ENCODE measurements at regions not wholly inside any gene's neighbourhood (a gene's known extent, or its start where the extent isn't known, plus 50 kb on each side); places are given as distances from the start of the nearest gene placed in this dataset.

DNA sequence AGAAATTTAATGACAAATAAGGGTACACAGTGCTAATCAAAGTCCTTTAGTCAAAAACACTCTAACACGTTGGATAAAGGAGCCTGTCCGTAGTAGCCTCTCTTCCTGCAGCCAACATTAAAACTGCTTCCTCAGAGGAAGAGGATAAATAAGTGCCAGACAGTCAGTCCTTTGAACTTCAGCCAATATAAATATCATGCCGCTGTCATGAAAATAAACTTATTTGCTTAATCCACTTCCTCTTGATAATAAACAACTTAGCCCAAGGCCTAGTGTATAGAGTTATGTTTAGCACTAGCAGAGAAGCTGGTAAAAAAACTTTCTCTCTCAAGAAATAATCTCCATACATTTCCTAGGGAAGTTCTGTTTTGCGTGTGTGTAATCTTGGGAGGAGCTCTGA is 196.7 kb downstream of the HS3ST1 start:
- ChIA-PET CTCF (interaction anchor here (0.7 kb wide), 1 partner anchor 237 kb away, joined by 3 read pairs; no protein-coding TSS in a partner anchor), POLR2A (no interaction called here)
- H3K4me3 ChIP-seq (ENCODE audit: low read depth, low read length), result no peak overlapping the region
- TF ChIP-seq, protein P1, sequence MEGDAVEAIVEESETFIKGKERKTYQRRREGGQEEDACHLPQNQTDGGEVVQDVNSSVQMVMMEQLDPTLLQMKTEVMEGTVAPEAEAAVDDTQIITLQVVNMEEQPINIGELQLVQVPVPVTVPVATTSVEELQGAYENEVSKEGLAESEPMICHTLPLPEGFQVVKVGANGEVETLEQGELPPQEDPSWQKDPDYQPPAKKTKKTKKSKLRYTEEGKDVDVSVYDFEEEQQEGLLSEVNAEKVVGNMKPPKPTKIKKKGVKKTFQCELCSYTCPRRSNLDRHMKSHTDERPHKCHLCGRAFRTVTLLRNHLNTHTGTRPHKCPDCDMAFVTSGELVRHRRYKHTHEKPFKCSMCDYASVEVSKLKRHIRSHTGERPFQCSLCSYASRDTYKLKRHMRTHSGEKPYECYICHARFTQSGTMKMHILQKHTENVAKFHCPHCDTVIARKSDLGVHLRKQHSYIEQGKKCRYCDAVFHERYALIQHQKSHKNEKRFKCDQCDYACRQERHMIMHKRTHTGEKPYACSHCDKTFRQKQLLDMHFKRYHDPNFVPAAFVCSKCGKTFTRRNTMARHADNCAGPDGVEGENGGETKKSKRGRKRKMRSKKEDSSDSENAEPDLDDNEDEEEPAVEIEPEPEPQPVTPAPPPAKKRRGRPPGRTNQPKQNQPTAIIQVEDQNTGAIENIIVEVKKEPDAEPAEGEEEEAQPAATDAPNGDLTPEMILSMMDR (IDR thresholded peaks at IDR 0.05; ENCODE audit: insufficient read depth, low read length, missing control alignments), result no peak
- no peak for DNase-seq (ENCODE audit: low read depth, low spot score)

DNA sequence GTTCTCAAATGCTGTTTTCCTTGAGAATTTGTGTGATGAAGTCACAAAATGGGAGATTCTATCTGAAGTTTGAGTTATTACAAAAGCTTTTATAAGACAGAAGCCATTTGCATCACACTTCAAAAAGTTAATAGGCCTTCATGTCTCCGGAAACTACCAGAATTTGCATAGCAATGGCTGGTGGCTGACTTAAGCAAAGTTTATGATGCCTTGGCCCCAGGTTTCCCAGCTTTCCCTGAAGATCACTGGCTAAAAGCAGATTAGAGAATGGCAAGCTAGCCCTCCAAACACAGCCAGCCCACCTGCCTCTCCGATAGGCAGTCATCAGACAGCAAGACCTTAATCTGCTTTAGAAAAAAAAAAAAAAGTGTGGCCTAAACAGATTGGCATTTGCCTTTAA is 197.8 kb downstream of the HS3ST1 start:
- POLR2A ChIA-PET, result no interaction called here
- no peak overlapping the region for H3K4me3 ChIP-seq (ENCODE audit: low read depth, low read length)
- TF ChIP-seq, protein P1 (IDR thresholded peaks at IDR 0.05; ENCODE audit: insufficient read depth, low read length, missing control alignments), result no peak
- CTCF ChIA-PET, result no interaction called here
- DNase-seq (ENCODE audit: low read depth, low spot score), result no peak

DNA sequence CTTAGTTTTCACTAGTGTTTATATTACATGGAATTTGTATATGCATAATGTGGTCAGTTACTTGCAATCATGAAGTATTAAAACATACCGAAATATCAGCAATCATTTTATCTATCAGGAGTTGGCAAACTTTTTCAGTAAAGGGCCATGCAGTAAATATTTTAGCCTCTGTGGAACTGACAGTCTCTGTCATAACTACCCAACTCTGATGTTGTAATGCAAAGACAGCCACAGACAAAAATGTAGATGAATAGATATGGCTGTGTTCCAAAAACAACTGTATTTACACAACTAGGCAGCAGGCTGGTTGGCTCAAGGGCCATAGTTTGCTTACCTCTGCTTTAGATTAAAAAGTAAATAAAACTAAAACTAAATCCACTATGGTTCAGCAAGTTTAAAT is 200.2 kb downstream of the HS3ST1 start:
- no peak for DNase-seq (ENCODE audit: low read depth, low spot score)
- POLR2A ChIA-PET, result no interaction called here
- no peak overlapping the region for H3K4me3 ChIP-seq (ENCODE audit: low read depth, low read length)
- TF ChIP-seq, protein P1 (IDR thresholded peaks at IDR 0.05; ENCODE audit: insufficient read depth, low read length, missing control alignments), result no peak
- CTCF ChIA-PET, result no interaction called here

DNA sequence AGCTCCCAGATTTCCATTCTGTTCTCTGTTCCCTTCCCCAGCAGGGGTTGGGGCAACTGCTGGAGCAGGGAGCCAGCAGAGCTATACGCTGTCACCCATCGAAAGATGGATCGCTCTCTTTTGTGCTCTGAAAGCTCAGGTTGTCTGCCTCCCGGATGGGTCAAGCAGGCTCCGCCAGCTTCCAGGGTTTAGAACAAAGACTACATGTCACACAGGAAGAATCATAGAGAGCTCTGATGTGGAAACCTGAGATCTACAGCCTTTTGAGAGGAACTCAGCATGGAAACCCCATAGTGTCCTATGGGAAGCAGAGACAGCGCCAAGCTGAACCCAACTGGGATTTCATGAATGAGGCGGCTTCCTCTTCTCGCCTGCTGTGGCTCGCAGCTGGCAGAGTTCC is 205.4 kb downstream of the HS3ST1 start:
- TF ChIP-seq, protein P1 (IDR thresholded peaks at IDR 0.05; ENCODE audit: insufficient read depth, low read length, missing control alignments), result no peak
- ChIA-PET CTCF (no interaction called here), POLR2A (no interaction called here)
- no peak for DNase-seq (ENCODE audit: low read depth, low spot score)
- no peak overlapping the region for H3K4me3 ChIP-seq (ENCODE audit: low read depth, low read length)

DNA sequence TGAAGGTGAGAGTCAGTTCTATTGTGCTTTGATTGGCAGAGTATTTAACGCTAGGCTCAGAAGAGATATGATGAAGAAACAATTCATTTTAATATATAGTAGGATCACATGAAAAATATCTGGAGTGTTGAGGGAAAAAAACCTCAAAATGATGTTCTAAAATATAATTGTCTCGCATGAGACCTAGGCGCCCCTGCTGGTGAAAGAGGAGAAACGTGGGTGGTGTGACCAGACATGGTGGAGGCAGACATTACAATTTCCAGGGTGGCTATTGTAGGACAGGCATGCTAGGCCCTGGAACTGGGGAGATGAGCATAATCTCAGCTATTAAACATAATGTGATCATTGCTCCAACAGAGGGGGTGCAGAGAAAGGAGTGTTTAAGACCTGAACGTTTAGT is 210.0 kb downstream of the HS3ST1 start:
- ChIA-PET CTCF (no interaction called here), POLR2A (no interaction called here)
- H3K4me3 ChIP-seq (ENCODE audit: low read depth, low read length), result no peak overlapping the region
- no peak for DNase-seq (ENCODE audit: low read depth, low spot score)
- TF ChIP-seq, protein P1 (IDR thresholded peaks at IDR 0.05; ENCODE audit: insufficient read depth, low read length, missing control alignments), result no peak

DNA sequence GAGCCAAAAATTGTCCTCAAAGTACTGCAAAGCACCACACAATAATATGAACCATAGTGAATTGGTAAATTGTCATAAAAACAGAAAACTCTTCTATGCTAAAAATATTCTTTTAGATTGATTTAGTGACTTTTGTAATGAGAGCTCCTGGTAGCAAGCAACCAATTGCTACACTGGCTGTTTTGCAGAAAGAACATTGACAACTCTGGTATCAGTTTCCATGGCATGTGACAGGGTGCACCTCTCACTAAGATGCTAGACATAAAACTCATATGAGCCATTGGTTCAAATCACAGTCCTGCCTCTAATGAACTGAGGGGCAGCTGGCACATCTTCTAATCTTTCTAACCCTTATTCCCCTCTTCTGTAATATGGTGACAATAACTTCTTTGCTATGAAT is 212.2 kb downstream of the HS3ST1 start:
- CTCF ChIA-PET, result no interaction called here
- POLR2A ChIA-PET, result no interaction called here

More for the DNA sequence above, 212.2 kb downstream of the HS3ST1 start:
- TF ChIP-seq, protein P1 (IDR thresholded peaks at IDR 0.05; ENCODE audit: insufficient read depth, low read length, missing control alignments), result no peak
- no peak for DNase-seq (ENCODE audit: low read depth, low spot score)
- H3K4me3 ChIP-seq (ENCODE audit: low read depth, low read length), result no peak overlapping the region

Measured in AG04449 (cell line).